ENCODE measurements at regions not wholly inside any gene's neighbourhood (a gene's known extent, or its start where the extent isn't known, plus 50 kb on each side); places are given as distances from the start of the nearest gene placed in this dataset.

GRCh38 chr19:29418201-29418600, 107.6 kb upstream of the VSTM2B start:
- TF ChIP-seq EZH2 (IDR thresholded peaks at IDR 0.05; ENCODE audit: insufficient read depth, low read length) (no peak), CTCF (IDR thresholded peaks at IDR 0.05; ENCODE audit: insufficient read depth, low read depth, low read length) (no peak)

All from astrocyte (in vitro differentiated cells and primary cell).